KMS-11 (cell line): ENCODE measurements at regions not wholly inside any gene's neighbourhood (a gene's known extent, or its start where the extent isn't known, plus 50 kb on each side); places are given as distances from the start of the nearest gene placed in this dataset.
"Not testable (repeated sequence)": the region's sequence is repeated elsewhere in the genome, so short reads cannot be mapped to it uniquely, and the experiment has no call there.

Experiments used
- H2AFZ ChIP-seq: fragments of 200-600 bp; sonication (generic); 2 replicates; pipeline ENCODE4 v1.6.1; 2016; ENCODE audit warnings: antibody characterized with exemption, mixed run types, low read depth
- H3K27ac ChIP-seq: fragments of 200-600 bp; sonication (generic); 2 replicates; pipeline ENCODE4 v1.6.1; 2016; ENCODE audit warnings: mild to moderate bottlenecking, mixed run types
- H3K27me3 ChIP-seq: fragments of 200-600 bp; sonication (generic); 2 replicates; pipeline ENCODE4 v1.6.1; 2017; ENCODE audit warnings: mild to moderate bottlenecking, low read depth, mixed run types, moderate library complexity; ENCODE audit not compliant: insufficient read depth
- H3K36me3 ChIP-seq: fragments of 200-600 bp; sonication (generic); 2 replicates; pipeline ENCODE4 v1.6.1; 2017; ENCODE audit warnings: mild to moderate bottlenecking, mixed run types; ENCODE audit not compliant: insufficient read depth
- H3K4me1 ChIP-seq: fragments of 200-600 bp; sonication (generic); 2 replicates; pipeline ENCODE4 v1.6.1; 2016; ENCODE audit warnings: mild to moderate bottlenecking, low read depth, mixed run types; ENCODE audit not compliant: poor library complexity, severe bottlenecking
- H3K4me2 ChIP-seq: fragments of 200-600 bp; sonication (generic); 2 replicates; pipeline ENCODE4 v1.7.0; 2016; ENCODE audit warnings: mild to moderate bottlenecking, mixed run types
- H3K4me3 ChIP-seq: fragments of 200-600 bp; sonication (generic); IDR thresholded peaks from 2 replicates; pipeline ENCODE4 v1.6.1; 2017; ENCODE audit warnings: low read depth, low read length, mixed read lengths; ENCODE audit not compliant: insufficient read depth
- H3K79me2 ChIP-seq: fragments of 200-600 bp; sonication (generic); 2 replicates; pipeline ENCODE4 v1.6.1; 2016; ENCODE audit warnings: low read depth, mixed run types; ENCODE audit not compliant: insufficient read depth
- H3K9ac ChIP-seq: fragments of 200-600 bp; sonication (generic); 2 replicates; pipeline ENCODE4 v1.6.1; 2016; ENCODE audit warnings: mild to moderate bottlenecking, mixed run types
- H4K20me1 ChIP-seq: fragments of 200-600 bp; sonication (generic); 2 replicates; pipeline ENCODE4 v1.6.1; 2016; ENCODE audit warnings: mild to moderate bottlenecking, mixed run types; ENCODE audit not compliant: insufficient read depth
- CTCF ChIP-seq: fragments of 200-600 bp; sonication (generic); conservative IDR thresholded peaks from 2 replicates; pipeline ENCODE4 v1.6.1; 2017; ENCODE audit warnings: low read depth, mild to moderate bottlenecking, antibody characterized with exemption, low read length, moderate library complexity, mixed read lengths

GRCh38 chr5:174503086-174503460 is 221.3 kb upstream of the MSX2 start:
- Histone ChIP-seq H3K27ac (no peak overlapping the region), H3K36me3 (no peaks in the 10 kb centered on the region), H3K79me2 (no peaks in the 10 kb centered on the region), H3K4me1 (no peaks in the 10 kb centered on the region), H4K20me1 (no peaks in the 10 kb centered on the region), H2AFZ (no peak overlapping the region), H3K4me3 (no peak overlapping the region), H3K4me2 (no peak overlapping the region), H3K27me3 (no peaks in the 10 kb centered on the region), H3K9ac (no peak overlapping the region)
- no peak for TF ChIP-seq CTCF

- Histone ChIP-seq H2AFZ (no peak overlapping the region), H3K27ac (no peak overlapping the region), H3K36me3 (no peaks in the 10 kb centered on the region), H3K4me3 (no peak overlapping the region), H3K4me1 (no peaks in the 10 kb centered on the region), H3K27me3 (no peaks in the 10 kb centered on the region), H3K9ac (no peak overlapping the region), H3K79me2 (no peaks in the 10 kb centered on the region), H3K4me2 (no peak overlapping the region), H4K20me1 (no peaks in the 10 kb centered on the region)
- no peak for TF ChIP-seq CTCF
Measured at GRCh38 chr5:174503461-174504265, 220.7 kb upstream of the MSX2 start.

- Histone ChIP-seq H3K9ac (no peak overlapping the region), H3K27me3 (no peaks in the 10 kb centered on the region), H2AFZ (no peak overlapping the region), H3K4me3 (no peak overlapping the region), H3K79me2 (no peaks in the 10 kb centered on the region), H3K27ac (no peak overlapping the region), H3K4me1 (no peaks in the 10 kb centered on the region), H3K4me2 (no peak overlapping the region), H3K36me3 (no peaks in the 10 kb centered on the region), H4K20me1 (no peaks in the 10 kb centered on the region)
- no peak for TF ChIP-seq CTCF
Measured at GRCh38 chr5:174504266-174504726, 220.1 kb upstream of the MSX2 start.

GRCh38 chr5:174505621-174506020 is 218.8 kb upstream of the MSX2 start:
- H3K27me3 ChIP-seq, result no peaks in the 10 kb centered on the region
- H3K27ac ChIP-seq, result no peak overlapping the region
- H2AFZ ChIP-seq, result no peak overlapping the region
- H3K4me1 ChIP-seq, result no peaks in the 10 kb centered on the region
- H3K36me3 ChIP-seq, result no peaks in the 10 kb centered on the region
- no peak for TF ChIP-seq CTCF
- no peaks in the 10 kb centered on the region for H3K79me2 ChIP-seq
- H4K20me1 ChIP-seq, result no peaks in the 10 kb centered on the region
- no peak overlapping the region for H3K4me3 ChIP-seq
- H3K4me2 ChIP-seq, result no peak overlapping the region
- H3K9ac ChIP-seq, result no peak overlapping the region

- H3K27me3 ChIP-seq, H3K9ac ChIP-seq, H4K20me1 ChIP-seq, H3K27ac ChIP-seq, H3K4me2 ChIP-seq, H2AFZ ChIP-seq, H3K4me3 ChIP-seq, H3K79me2 ChIP-seq, H3K4me1 ChIP-seq, H3K36me3 ChIP-seq: not testable (repeated sequence)
Measured at GRCh38 chr5:174510782-174511453, 213.5 kb upstream of the MSX2 start.
